GM12892 (cell line): ENCODE measurements at regions not wholly inside any gene's neighbourhood (a gene's known extent, or its start where the extent isn't known, plus 50 kb on each side); places are given as distances from the start of the nearest gene placed in this dataset.
"Not testable (repeated sequence)": the region's sequence is repeated elsewhere in the genome, so short reads cannot be mapped to it uniquely, and the experiment has no call there.

Experiments
- POLR2A ChIP-seq: IDR thresholded peaks from 2 replicates; pipeline ENCODE4 v1.6.1; 2011; ENCODE audit warnings: low read depth, low read length, control low read depth
- POLR2AphosphoS5 ChIP-seq: IDR thresholded peaks from 2 replicates; pipeline ENCODE4 v1.6.1; 2011; ENCODE audit warnings: low read depth, low read length, control low read depth

- not testable (repeated sequence) for TF ChIP-seq POLR2AphosphoS5, POLR2A
Observed at GRCh38 chr7:106445366-106445765, 160.6 kb upstream of the NAMPT start.
